ENCODE measurements at regions not wholly inside any gene's neighbourhood (a gene's known extent, or its start where the extent isn't known, plus 50 kb on each side); places are given as distances from the start of the nearest gene placed in this dataset.

- intact Hi-C loops (cut with micrococcal nuclease; ENCODE audit: unreplicated experiment), result no loop called here
- Histone ChIP-seq H3K4me3 (ENCODE audit: low read depth in 2 of 2, low read length in 2 of 2) (no peak overlapping the region), H3K27ac (ENCODE audit: low read length) (no peak overlapping the region), H3K4me1 (ENCODE audit: control insufficient read depth, insufficient read depth, low read length) (no peaks in the 10 kb centered on the region), H3K9me3 (ENCODE audit: control insufficient read depth, insufficient read depth, low read depth, low read length) (no peaks in the 10 kb centered on the region), H3K36me3 (ENCODE audit: control insufficient read depth, insufficient read depth, low read length) (no peaks in the 10 kb centered on the region), H3K27me3 (ENCODE audit: control insufficient read depth, insufficient read depth, low read length) (no peaks in the 10 kb centered on the region)
- in situ Hi-C loops (cut with HindIII; ENCODE audit: low pct_unique_long_range_greater_than_20kb, low sequenced_read_pairs), result no loop called here
- TF ChIP-seq, protein P1, sequence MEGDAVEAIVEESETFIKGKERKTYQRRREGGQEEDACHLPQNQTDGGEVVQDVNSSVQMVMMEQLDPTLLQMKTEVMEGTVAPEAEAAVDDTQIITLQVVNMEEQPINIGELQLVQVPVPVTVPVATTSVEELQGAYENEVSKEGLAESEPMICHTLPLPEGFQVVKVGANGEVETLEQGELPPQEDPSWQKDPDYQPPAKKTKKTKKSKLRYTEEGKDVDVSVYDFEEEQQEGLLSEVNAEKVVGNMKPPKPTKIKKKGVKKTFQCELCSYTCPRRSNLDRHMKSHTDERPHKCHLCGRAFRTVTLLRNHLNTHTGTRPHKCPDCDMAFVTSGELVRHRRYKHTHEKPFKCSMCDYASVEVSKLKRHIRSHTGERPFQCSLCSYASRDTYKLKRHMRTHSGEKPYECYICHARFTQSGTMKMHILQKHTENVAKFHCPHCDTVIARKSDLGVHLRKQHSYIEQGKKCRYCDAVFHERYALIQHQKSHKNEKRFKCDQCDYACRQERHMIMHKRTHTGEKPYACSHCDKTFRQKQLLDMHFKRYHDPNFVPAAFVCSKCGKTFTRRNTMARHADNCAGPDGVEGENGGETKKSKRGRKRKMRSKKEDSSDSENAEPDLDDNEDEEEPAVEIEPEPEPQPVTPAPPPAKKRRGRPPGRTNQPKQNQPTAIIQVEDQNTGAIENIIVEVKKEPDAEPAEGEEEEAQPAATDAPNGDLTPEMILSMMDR (IDR thresholded peaks at IDR 0.05), result no peak
- TF ChIP-seq TCF7L2 (IDR thresholded peaks at IDR 0.05; ENCODE audit: low read depth, low read length) (no peak), REST (IDR thresholded peaks at IDR 0.05; ENCODE audit: insufficient read depth in 1 of 2, low read depth in 2 of 2, low read length in 1 of 2) (no peak), POLR2AphosphoS5 (IDR thresholded peaks at IDR 0.05; ENCODE audit: low read depth, low read length) (no peak), SIN3A (IDR thresholded peaks at IDR 0.05; ENCODE audit: borderline replicate concordance, insufficient read depth, low read depth, low read length) (no peak)
- BruUV-seq (replicated peaks), result no TSS peak
- ChIA-PET POLR2A (no interaction called here), CTCF (no interaction called here)
- no peak for DNase-seq (ENCODE audit: low read depth, low spot score)
- ATAC-seq, result no peak
Measured at GRCh38 chr11:92890846-92891245, 78.6 kb upstream of the MTNR1B start.

DNA sequence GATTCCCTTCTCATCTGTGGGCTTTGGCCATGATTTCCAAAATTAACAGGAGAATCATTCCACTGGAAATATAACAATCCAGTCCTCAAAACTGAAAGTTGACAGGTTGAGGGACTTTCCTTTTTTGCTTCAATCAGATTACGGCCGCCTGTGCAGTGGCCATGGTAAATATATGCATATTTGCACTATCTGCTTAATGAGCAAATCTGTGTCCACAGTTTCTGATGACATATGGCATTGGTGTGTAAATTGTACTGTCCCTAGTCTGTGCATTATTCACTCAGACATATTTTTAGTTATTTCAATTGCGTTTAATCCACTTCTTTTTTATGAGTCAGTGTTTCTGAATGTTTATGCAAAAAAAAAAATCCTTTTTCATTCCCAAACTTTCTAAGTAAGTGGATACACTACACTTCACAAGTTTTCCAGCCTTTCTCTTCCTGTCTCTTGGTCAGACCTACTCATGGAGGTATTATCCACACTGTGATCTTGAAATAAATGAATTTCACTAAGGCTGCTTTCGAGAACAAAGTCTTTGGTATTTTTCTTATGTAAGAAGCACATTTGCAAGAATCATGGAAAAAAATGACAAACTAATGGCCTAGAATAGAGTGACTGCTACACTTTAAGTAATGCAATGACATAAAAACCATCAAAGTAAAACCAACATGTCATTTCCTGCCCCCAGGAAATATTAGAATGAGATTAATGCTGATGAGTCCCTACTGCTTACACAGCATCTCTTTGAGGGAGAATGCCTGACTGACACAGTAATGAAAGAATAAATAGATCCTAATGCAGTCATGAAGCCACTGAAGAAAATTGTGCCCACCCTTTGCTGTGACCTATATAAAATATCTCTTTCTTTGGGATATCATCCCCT, 76.4 kb upstream of the MTNR1B start:
- ChIA-PET CTCF (no interaction called here), POLR2A (no interaction called here)
- in situ Hi-C loops (cut with HindIII; ENCODE audit: low pct_unique_long_range_greater_than_20kb, low sequenced_read_pairs) (no loop called here), intact Hi-C loops (cut with micrococcal nuclease; ENCODE audit: unreplicated experiment) (no loop called here)
- ATAC-seq (no peak), DNase-seq (ENCODE audit: low read depth, low spot score) (no peak)
- no TSS peak for BruUV-seq (replicated peaks)
- Histone ChIP-seq H3K4me1 (ENCODE audit: control insufficient read depth, insufficient read depth, low read length) (no peaks in the 10 kb centered on the region), H3K9me3 (ENCODE audit: control insufficient read depth, insufficient read depth, low read depth, low read length) (no peaks in the 10 kb centered on the region), H3K36me3 (ENCODE audit: control insufficient read depth, insufficient read depth, low read length) (no peaks in the 10 kb centered on the region), H3K27ac (ENCODE audit: low read length) (no peak overlapping the region), H3K4me3 (ENCODE audit: low read depth in 2 of 2, low read length in 2 of 2) (no peak overlapping the region), H3K27me3 (ENCODE audit: control insufficient read depth, insufficient read depth, low read length) (no peaks in the 10 kb centered on the region)
- TF ChIP-seq, protein P1 (IDR thresholded peaks at IDR 0.05), result no peak
- TF ChIP-seq POLR2AphosphoS5 (IDR thresholded peaks at IDR 0.05; ENCODE audit: low read depth, low read length) (no peak), TCF7L2 (IDR thresholded peaks at IDR 0.05; ENCODE audit: low read depth, low read length) (no peak), SIN3A (IDR thresholded peaks at IDR 0.05; ENCODE audit: borderline replicate concordance, insufficient read depth, low read depth, low read length) (no peak), REST (IDR thresholded peaks at IDR 0.05; ENCODE audit: insufficient read depth in 1 of 2, low read depth in 2 of 2, low read length in 1 of 2) (no peak)

All from Panc1 (cell line).